ENCODE measurements at regions not wholly inside any gene's neighbourhood (a gene's known extent, or its start where the extent isn't known, plus 50 kb on each side); places are given as distances from the start of the nearest gene placed in this dataset.

DNA sequence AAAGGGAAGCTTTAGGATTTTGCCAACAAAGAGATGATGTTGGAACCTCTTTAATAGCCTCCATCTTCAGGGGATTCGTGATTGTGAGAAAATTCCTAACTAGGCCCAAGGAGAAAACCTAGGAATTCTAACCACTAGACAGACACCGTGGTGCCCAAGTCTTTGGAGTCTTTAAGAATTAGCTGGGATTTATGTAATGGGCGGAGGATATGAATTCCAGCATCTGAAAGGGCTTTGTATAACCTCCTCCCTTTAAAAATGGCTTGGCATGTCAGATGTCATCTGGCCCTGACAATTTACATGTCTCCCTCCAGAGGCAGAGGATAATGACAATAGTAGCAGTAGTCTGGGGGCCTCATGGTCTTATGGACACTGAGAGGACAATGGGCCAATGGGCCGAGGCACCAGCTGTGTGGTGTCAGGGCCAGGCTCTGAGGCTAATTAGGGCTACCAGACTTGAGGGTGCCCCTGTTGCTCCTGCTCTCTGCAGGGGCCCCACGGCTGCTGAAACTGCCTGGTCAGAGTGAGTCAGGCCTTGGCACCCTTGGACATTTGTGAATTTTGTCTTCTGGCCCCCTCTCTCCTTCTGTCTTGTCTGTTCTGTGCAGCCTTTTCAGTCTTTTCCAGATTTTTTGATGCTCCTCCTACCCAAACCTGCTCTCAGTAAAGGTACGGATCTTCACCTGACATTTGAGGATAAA is 113.9 kb downstream of the EDN1 start:
- H3K4me3 ChIP-seq (ENCODE audit: low read length in 2 of 2), result no peak overlapping the region

DNA sequence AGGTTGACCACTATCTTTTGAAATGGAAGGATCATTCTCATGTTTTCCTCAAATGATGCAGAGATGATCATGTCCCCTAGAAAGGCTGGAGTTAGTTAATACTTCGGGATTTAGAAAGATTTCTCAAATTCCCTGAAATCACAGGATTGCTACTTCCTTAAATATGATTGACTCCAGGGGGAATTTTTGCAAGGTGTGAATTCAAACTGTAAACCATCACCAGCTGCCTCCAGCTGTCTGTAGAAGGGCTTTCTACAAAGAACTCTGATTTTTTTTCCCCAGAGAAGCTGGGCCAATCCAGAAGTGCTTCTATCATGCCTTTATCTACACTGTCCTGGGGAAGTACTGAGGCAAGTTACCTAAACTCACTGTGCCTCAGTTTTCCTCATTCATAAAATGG is 114.5 kb downstream of the EDN1 start:
- Histone ChIP-seq H2BK12ac (ENCODE audit: low read length) (no peak overlapping the region), H3K27me3 (ENCODE audit: control insufficient read depth in 3 of 3, insufficient read depth in 3 of 3, low read depth in 1 of 3, low read length in 3 of 3) (no peaks in the 10 kb centered on the region), H2BK5ac (ENCODE audit: low read length) (no peak overlapping the region), H4K91ac (ENCODE audit: low read depth, low read length, poor library complexity) (no peak overlapping the region), H3K14ac (ENCODE audit: low read length) (no peak overlapping the region), H3K4me2 (ENCODE audit: insufficient read depth, low read length, poor library complexity, severe bottlenecking) (no peak overlapping the region), H3K4ac (ENCODE audit: low read length) (no peak overlapping the region), H4K8ac (ENCODE audit: low read depth, low read length) (no peak overlapping the region), H3K4me1 (ENCODE audit: control insufficient read depth in 2 of 2, insufficient read depth in 1 of 2, low read depth in 1 of 2, low read length in 2 of 2) (peaks cover 0 to 7% of the 10 kb centered on the region in 2 donors), H2AFZ (ENCODE audit: low read length) (no peak overlapping the region), H3K27ac (replicated peaks; ENCODE audit: low read length) (no peak overlapping the region), H2BK15ac (ENCODE audit: low read length) (no peak overlapping the region), H3K79me1 (ENCODE audit: low read depth, low read length) (no peaks in the 10 kb centered on the region), H3K9ac (ENCODE audit: low read depth, low read length, poor library complexity) (no peak overlapping the region), H3K9me3 (replicated peaks in 1 of 2; ENCODE audit: control insufficient read depth in 2 of 2, insufficient read depth in 1 of 2, low read depth in 1 of 2, low read length in 2 of 2) (no peaks in the 10 kb centered on the region), H3K4me3 (ENCODE audit: low read length in 2 of 2) (no peak overlapping the region), H2AK5ac (ENCODE audit: low read depth, low read length) (no peak overlapping the region), H3K23ac (ENCODE audit: low read depth, low read length, poor library complexity) (no peak overlapping the region), H2BK120ac (ENCODE audit: low read depth, low read length) (no peak overlapping the region), H3K18ac (ENCODE audit: low read length) (no peak overlapping the region), H3K36me3 (replicated peaks in 1 of 2; ENCODE audit: control insufficient read depth in 2 of 2, insufficient read depth in 2 of 2, low read length in 2 of 2) (no peaks in the 10 kb centered on the region)
- DNase-seq (ENCODE audit: low spot score), result no peak
- WGBS, 2 donors (ENCODE audit: extremely low coverage in 2 of 2, insufficient read length in 2 of 2, insufficient replicate concordance in 1 of 2), result no CpG with 5 or more reads among the region's 1 CpG

More for the DNA sequence above, 113.9 kb downstream of the EDN1 start:
- Histone ChIP-seq H3K27me3 (ENCODE audit: control insufficient read depth in 3 of 3, insufficient read depth in 3 of 3, low read depth in 1 of 3, low read length in 3 of 3) (no peaks in the 10 kb centered on the region), H3K36me3 (replicated peaks in 1 of 2; ENCODE audit: control insufficient read depth in 2 of 2, insufficient read depth in 2 of 2, low read length in 2 of 2) (no peaks in the 10 kb centered on the region), H3K9me3 (replicated peaks in 1 of 2; ENCODE audit: control insufficient read depth in 2 of 2, insufficient read depth in 1 of 2, low read depth in 1 of 2, low read length in 2 of 2) (no peaks in the 10 kb centered on the region), H2BK120ac (ENCODE audit: low read depth, low read length) (no peak overlapping the region), H2BK5ac (ENCODE audit: low read length) (no peak overlapping the region), H3K18ac (ENCODE audit: low read length) (peak overlapping the region; percentile 23), H3K79me1 (ENCODE audit: low read depth, low read length) (no peaks in the 10 kb centered on the region), H3K4me2 (ENCODE audit: insufficient read depth, low read length, poor library complexity, severe bottlenecking) (no peak overlapping the region), H3K9ac (ENCODE audit: low read depth, low read length, poor library complexity) (no peak overlapping the region), H3K27ac (replicated peaks; ENCODE audit: low read length) (no peak overlapping the region), H2AFZ (ENCODE audit: low read length) (no peak overlapping the region), H4K8ac (ENCODE audit: low read depth, low read length) (no peak overlapping the region), H2AK5ac (ENCODE audit: low read depth, low read length) (no peak overlapping the region), H3K23ac (ENCODE audit: low read depth, low read length, poor library complexity) (no peak overlapping the region), H2BK12ac (ENCODE audit: low read length) (no peak overlapping the region), H3K4me1 (ENCODE audit: control insufficient read depth in 2 of 2, insufficient read depth in 1 of 2, low read depth in 1 of 2, low read length in 2 of 2) (peaks cover 0 to 7% of the 10 kb centered on the region in 2 donors), H3K4ac (ENCODE audit: low read length) (no peak overlapping the region), H2BK15ac (ENCODE audit: low read length) (no peak overlapping the region), H4K91ac (ENCODE audit: low read depth, low read length, poor library complexity) (no peak overlapping the region), H3K14ac (ENCODE audit: low read length) (no peak overlapping the region)
- no CpG with 5 or more reads among the region's 6 CpGs for WGBS, 2 donors (ENCODE audit: extremely low coverage in 2 of 2, insufficient read length in 2 of 2, insufficient replicate concordance in 1 of 2)
- DNase-seq (ENCODE audit: low spot score), result no peak

DNA sequence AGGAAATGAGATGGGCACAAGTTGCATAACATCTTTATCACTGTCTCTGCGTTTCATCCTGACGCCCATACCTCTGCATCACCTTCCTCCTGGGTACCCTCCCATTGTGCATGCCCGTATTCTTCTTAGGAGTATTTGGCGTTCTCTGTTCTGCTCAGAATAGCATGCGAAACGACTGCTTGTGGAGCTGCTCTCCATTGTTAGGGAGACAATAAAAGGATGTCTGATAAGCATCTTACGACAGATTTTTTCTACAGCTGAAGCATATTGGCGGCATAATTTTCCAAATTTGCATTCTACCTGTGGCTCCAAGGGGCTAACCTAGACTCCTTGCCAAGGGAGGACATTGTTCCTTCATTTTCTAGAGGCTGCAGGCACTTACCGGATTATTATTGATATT is 118.6 kb downstream of the EDN1 start:
- WGBS, 2 donors (ENCODE audit: extremely low coverage in 2 of 2, insufficient read length in 2 of 2, insufficient replicate concordance in 1 of 2), result no CpG with 5 or more reads among the region's 9 CpGs
- H4K91ac ChIP-seq (ENCODE audit: low read depth, low read length, poor library complexity), result no peak overlapping the region

DNA sequence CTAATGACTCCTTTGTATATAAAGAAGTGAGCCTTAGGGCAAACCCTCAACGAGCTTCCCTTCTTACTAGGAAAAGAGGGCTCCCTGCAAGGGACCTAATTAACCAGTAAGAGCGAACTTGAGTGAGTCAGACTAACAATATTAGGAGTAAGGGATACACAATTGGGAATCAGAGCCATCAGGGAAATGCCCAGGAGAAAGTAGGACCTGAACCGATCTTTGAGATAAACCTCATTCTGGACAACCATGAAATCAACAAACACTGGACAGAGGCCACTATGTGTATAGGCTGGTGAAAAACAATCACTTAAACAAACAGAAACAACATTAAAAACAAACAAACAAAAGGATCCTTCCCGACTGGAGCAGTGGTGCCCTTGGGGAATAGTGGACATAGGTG is 120.8 kb downstream of the EDN1 start:
- H3K23ac ChIP-seq (ENCODE audit: low read depth, low read length, poor library complexity), result no peak overlapping the region
- H3K4me1 ChIP-seq (ENCODE audit: control insufficient read depth in 2 of 2, insufficient read depth in 1 of 2, low read depth in 1 of 2, low read length in 2 of 2), result no peaks in the 10 kb centered on the region
- H3K27ac ChIP-seq (replicated peaks; ENCODE audit: low read length), result no peak overlapping the region
- H3K79me1 ChIP-seq (ENCODE audit: low read depth, low read length), result no peaks in the 10 kb centered on the region
- no peak overlapping the region for H2BK15ac ChIP-seq (ENCODE audit: low read length)
- no peak overlapping the region for H3K4me3 ChIP-seq (ENCODE audit: low read length in 2 of 2)
- no peaks in the 10 kb centered on the region for H3K27me3 ChIP-seq (ENCODE audit: control insufficient read depth in 3 of 3, insufficient read depth in 3 of 3, low read depth in 1 of 3, low read length in 3 of 3)
- H2BK12ac ChIP-seq (ENCODE audit: low read length), result no peak overlapping the region
- H3K9ac ChIP-seq (ENCODE audit: low read depth, low read length, poor library complexity), result no peak overlapping the region
- H3K4ac ChIP-seq (ENCODE audit: low read length), result no peak overlapping the region
- no peak overlapping the region for H2BK5ac ChIP-seq (ENCODE audit: low read length)
- DNase-seq (ENCODE audit: low spot score), result no peak
- no CpG with 5 or more reads among the region's 4 CpGs for WGBS, 2 donors (ENCODE audit: extremely low coverage in 2 of 2, insufficient read length in 2 of 2, insufficient replicate concordance in 1 of 2)
- no peaks in the 10 kb centered on the region for H3K36me3 ChIP-seq (replicated peaks in 1 of 2; ENCODE audit: control insufficient read depth in 2 of 2, insufficient read depth in 2 of 2, low read length in 2 of 2)
- no peak overlapping the region for H3K18ac ChIP-seq (ENCODE audit: low read length)
- no peak overlapping the region for H2AK5ac ChIP-seq (ENCODE audit: low read depth, low read length)
- no peaks in the 10 kb centered on the region for H3K9me3 ChIP-seq (replicated peaks in 1 of 2; ENCODE audit: control insufficient read depth in 2 of 2, insufficient read depth in 1 of 2, low read depth in 1 of 2, low read length in 2 of 2)
- no peak overlapping the region for H2BK120ac ChIP-seq (ENCODE audit: low read depth, low read length)
- no peak overlapping the region for H3K14ac ChIP-seq (ENCODE audit: low read length)
- no peak overlapping the region for H4K8ac ChIP-seq (ENCODE audit: low read depth, low read length)
- H3K4me2 ChIP-seq (ENCODE audit: insufficient read depth, low read length, poor library complexity, severe bottlenecking), result no peak overlapping the region
- H2AFZ ChIP-seq (ENCODE audit: low read length), result no peak overlapping the region
- no peak overlapping the region for H4K91ac ChIP-seq (ENCODE audit: low read depth, low read length, poor library complexity)

More for the DNA sequence above, 118.6 kb downstream of the EDN1 start:
- Histone ChIP-seq H2BK120ac (ENCODE audit: low read depth, low read length) (no peak overlapping the region), H2AK5ac (ENCODE audit: low read depth, low read length) (no peak overlapping the region), H3K36me3 (replicated peaks in 1 of 2; ENCODE audit: control insufficient read depth in 2 of 2, insufficient read depth in 2 of 2, low read length in 2 of 2) (no peaks in the 10 kb centered on the region), H3K4me3 (ENCODE audit: low read length in 2 of 2) (no peak overlapping the region), H3K27me3 (ENCODE audit: control insufficient read depth in 3 of 3, insufficient read depth in 3 of 3, low read depth in 1 of 3, low read length in 3 of 3) (no peaks in the 10 kb centered on the region), H3K4me1 (ENCODE audit: control insufficient read depth in 2 of 2, insufficient read depth in 1 of 2, low read depth in 1 of 2, low read length in 2 of 2) (peaks cover 0 to 4% of the 10 kb centered on the region in 2 donors), H3K18ac (ENCODE audit: low read length) (no peak overlapping the region), H2BK12ac (ENCODE audit: low read length) (no peak overlapping the region), H3K79me1 (ENCODE audit: low read depth, low read length) (no peaks in the 10 kb centered on the region), H2BK15ac (ENCODE audit: low read length) (no peak overlapping the region), H3K23ac (ENCODE audit: low read depth, low read length, poor library complexity) (no peak overlapping the region), H3K14ac (ENCODE audit: low read length) (no peak overlapping the region), H3K4me2 (ENCODE audit: insufficient read depth, low read length, poor library complexity, severe bottlenecking) (no peak overlapping the region), H3K9me3 (replicated peaks in 1 of 2; ENCODE audit: control insufficient read depth in 2 of 2, insufficient read depth in 1 of 2, low read depth in 1 of 2, low read length in 2 of 2) (no peaks in the 10 kb centered on the region), H4K8ac (ENCODE audit: low read depth, low read length) (no peak overlapping the region), H2BK5ac (ENCODE audit: low read length) (no peak overlapping the region), H3K9ac (ENCODE audit: low read depth, low read length, poor library complexity) (no peak overlapping the region), H3K27ac (replicated peaks; ENCODE audit: low read length) (no peak overlapping the region), H2AFZ (ENCODE audit: low read length) (no peak overlapping the region), H3K4ac (ENCODE audit: low read length) (no peak overlapping the region)
- DNase-seq (ENCODE audit: low spot score), result no peak
